Liver (tissue), 3 donors: ENCODE measurements at regions not wholly inside any gene's neighbourhood (a gene's known extent, or its start where the extent isn't known, plus 50 kb on each side); places are given as distances from the start of the nearest gene placed in this dataset.

Experiments used
- EGR1 ChIP-seq, 2 donors: IDR thresholded peaks; 2 replicates each; pipeline ENCODE4 v1.6.1; 2016 to 2018; ENCODE audit warnings: antibody characterized with exemption in 2 of 2, low read depth in 2 of 2
- JUND ChIP-seq, 2 donors: IDR thresholded peaks; 2 replicates each; pipeline ENCODE4 v1.6.1; 2016; ENCODE audit warnings: antibody characterized with exemption in 2 of 2
- RAD21 ChIP-seq, 2 donors: IDR thresholded peaks; 2 replicates each; pipeline ENCODE4 v1.6.1; 2016; ENCODE audit warnings: antibody characterized with exemption in 2 of 2, mild to moderate bottlenecking in 2 of 2
- RXRA ChIP-seq, 2 donors: IDR thresholded peaks; 2 replicates each; pipeline ENCODE4 v1.6.1; 2017 to 2018; ENCODE audit warnings: antibody characterized with exemption in 2 of 2, mild to moderate bottlenecking in 1 of 2
- TAF1 ChIP-seq: conservative IDR thresholded peaks from 2 replicates; pipeline ENCODE4 v1.6.1; 2016; ENCODE audit warnings: antibody characterized with exemption, mild to moderate bottlenecking
- YY1 ChIP-seq: IDR thresholded peaks from 2 replicates; pipeline ENCODE4 v1.6.1; 2016; ENCODE audit warnings: antibody characterized with exemption, mild to moderate bottlenecking
- TF ChIP-seq, protein P1 (sequence below): fragments of 150-350 bp; IDR thresholded peaks from 2 replicates; pipeline ENCODE4 v1.5.1; 2017; ENCODE audit warnings: improper control_type of control experiment, low read depth, low read length; ENCODE audit not compliant: missing input control
- TF ChIP-seq, protein P2 (sequence below): IDR thresholded peaks from 2 replicates; pipeline ENCODE4 v1.6.1; 2016; ENCODE audit warnings: antibody characterized with exemption
- TF ChIP-seq, protein P3 (sequence below): IDR thresholded peaks from 2 replicates; pipeline ENCODE4 v1.6.1; 2016; ENCODE audit warnings: antibody characterized with exemption
- TF ChIP-seq, protein P4 (sequence below): IDR thresholded peaks from 2 replicates; pipeline ENCODE4 v1.6.1; 2016; ENCODE audit warnings: antibody characterized with exemption, mild to moderate bottlenecking
- donor health status: healthy.
- donor health status: healthy.

DNA sequence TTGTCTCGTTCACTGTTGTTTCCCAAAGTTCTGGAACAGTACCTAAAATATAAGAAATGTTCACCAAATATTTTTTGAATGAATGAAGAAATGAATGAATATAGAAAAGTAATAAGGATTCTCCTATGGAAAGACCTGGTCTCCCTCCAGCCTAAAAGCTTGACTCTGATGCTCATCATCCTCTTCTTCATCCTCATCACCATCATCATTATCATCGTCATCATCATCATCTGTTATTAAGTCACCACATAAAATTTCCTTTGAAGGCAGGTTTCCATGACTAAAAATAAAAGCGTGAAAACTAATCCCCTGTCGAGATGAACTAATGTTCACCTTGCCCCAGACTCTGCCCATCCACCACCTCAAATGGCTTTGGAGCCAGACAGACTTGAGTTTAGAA lies 181.4 kb upstream of the PRNP start:
- TF ChIP-seq RXRA (IDR thresholded peaks at IDR 0.05) = no peak
- TF ChIP-seq, protein P1, sequence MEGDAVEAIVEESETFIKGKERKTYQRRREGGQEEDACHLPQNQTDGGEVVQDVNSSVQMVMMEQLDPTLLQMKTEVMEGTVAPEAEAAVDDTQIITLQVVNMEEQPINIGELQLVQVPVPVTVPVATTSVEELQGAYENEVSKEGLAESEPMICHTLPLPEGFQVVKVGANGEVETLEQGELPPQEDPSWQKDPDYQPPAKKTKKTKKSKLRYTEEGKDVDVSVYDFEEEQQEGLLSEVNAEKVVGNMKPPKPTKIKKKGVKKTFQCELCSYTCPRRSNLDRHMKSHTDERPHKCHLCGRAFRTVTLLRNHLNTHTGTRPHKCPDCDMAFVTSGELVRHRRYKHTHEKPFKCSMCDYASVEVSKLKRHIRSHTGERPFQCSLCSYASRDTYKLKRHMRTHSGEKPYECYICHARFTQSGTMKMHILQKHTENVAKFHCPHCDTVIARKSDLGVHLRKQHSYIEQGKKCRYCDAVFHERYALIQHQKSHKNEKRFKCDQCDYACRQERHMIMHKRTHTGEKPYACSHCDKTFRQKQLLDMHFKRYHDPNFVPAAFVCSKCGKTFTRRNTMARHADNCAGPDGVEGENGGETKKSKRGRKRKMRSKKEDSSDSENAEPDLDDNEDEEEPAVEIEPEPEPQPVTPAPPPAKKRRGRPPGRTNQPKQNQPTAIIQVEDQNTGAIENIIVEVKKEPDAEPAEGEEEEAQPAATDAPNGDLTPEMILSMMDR = no peak
- no peak for TF ChIP-seq TAF1
- no peak for TF ChIP-seq EGR1 (IDR thresholded peaks at IDR 0.05; ENCODE audit: low read depth in 2 of 2)
- no peak for TF ChIP-seq RAD21 (IDR thresholded peaks at IDR 0.05)
- no peak for TF ChIP-seq YY1
- TF ChIP-seq, protein P2, sequence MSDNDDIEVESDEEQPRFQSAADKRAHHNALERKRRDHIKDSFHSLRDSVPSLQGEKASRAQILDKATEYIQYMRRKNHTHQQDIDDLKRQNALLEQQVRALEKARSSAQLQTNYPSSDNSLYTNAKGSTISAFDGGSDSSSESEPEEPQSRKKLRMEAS = no peak
- TF ChIP-seq, protein P3, sequence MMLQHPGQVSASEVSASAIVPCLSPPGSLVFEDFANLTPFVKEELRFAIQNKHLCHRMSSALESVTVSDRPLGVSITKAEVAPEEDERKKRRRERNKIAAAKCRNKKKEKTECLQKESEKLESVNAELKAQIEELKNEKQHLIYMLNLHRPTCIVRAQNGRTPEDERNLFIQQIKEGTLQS = no peak
- TF ChIP-seq, protein P4, sequence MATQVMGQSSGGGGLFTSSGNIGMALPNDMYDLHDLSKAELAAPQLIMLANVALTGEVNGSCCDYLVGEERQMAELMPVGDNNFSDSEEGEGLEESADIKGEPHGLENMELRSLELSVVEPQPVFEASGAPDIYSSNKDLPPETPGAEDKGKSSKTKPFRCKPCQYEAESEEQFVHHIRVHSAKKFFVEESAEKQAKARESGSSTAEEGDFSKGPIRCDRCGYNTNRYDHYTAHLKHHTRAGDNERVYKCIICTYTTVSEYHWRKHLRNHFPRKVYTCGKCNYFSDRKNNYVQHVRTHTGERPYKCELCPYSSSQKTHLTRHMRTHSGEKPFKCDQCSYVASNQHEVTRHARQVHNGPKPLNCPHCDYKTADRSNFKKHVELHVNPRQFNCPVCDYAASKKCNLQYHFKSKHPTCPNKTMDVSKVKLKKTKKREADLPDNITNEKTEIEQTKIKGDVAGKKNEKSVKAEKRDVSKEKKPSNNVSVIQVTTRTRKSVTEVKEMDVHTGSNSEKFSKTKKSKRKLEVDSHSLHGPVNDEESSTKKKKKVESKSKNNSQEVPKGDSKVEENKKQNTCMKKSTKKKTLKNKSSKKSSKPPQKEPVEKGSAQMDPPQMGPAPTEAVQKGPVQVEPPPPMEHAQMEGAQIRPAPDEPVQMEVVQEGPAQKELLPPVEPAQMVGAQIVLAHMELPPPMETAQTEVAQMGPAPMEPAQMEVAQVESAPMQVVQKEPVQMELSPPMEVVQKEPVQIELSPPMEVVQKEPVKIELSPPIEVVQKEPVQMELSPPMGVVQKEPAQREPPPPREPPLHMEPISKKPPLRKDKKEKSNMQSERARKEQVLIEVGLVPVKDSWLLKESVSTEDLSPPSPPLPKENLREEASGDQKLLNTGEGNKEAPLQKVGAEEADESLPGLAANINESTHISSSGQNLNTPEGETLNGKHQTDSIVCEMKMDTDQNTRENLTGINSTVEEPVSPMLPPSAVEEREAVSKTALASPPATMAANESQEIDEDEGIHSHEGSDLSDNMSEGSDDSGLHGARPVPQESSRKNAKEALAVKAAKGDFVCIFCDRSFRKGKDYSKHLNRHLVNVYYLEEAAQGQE = no peak
- TF ChIP-seq JUND (IDR thresholded peaks at IDR 0.05) = no peak
